ENCODE measurements at regions not wholly inside any gene's neighbourhood (a gene's known extent, or its start where the extent isn't known, plus 50 kb on each side); places are given as distances from the start of the nearest gene placed in this dataset.

DNA sequence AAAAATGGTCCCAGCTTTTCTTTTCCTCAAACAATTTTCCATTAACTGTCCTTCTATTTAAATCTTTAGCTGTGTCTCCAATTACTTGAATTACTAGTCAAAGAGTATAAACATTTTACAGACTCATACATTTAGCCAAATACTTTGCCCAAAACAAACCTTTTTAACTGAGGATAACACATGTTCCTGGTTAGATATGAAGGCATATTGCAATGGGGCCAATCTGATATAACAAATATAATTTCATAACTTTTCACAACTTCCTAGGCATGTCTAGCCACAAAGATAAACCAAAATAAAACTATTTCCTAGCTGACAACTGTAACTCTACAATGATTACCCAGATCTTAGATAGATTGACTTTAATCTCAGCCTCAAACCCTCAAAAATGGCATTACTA lies 247.5 kb upstream of the ZNF521 start:
- no peak overlapping the region for H3K4me3 ChIP-seq (ENCODE audit: low read length)
- TF ChIP-seq, protein P1, sequence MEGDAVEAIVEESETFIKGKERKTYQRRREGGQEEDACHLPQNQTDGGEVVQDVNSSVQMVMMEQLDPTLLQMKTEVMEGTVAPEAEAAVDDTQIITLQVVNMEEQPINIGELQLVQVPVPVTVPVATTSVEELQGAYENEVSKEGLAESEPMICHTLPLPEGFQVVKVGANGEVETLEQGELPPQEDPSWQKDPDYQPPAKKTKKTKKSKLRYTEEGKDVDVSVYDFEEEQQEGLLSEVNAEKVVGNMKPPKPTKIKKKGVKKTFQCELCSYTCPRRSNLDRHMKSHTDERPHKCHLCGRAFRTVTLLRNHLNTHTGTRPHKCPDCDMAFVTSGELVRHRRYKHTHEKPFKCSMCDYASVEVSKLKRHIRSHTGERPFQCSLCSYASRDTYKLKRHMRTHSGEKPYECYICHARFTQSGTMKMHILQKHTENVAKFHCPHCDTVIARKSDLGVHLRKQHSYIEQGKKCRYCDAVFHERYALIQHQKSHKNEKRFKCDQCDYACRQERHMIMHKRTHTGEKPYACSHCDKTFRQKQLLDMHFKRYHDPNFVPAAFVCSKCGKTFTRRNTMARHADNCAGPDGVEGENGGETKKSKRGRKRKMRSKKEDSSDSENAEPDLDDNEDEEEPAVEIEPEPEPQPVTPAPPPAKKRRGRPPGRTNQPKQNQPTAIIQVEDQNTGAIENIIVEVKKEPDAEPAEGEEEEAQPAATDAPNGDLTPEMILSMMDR (conservative IDR thresholded peaks at IDR 0.05; ENCODE audit: low read length), result no peak
- DNase-seq (ENCODE audit: low read depth), result no peak

DNA sequence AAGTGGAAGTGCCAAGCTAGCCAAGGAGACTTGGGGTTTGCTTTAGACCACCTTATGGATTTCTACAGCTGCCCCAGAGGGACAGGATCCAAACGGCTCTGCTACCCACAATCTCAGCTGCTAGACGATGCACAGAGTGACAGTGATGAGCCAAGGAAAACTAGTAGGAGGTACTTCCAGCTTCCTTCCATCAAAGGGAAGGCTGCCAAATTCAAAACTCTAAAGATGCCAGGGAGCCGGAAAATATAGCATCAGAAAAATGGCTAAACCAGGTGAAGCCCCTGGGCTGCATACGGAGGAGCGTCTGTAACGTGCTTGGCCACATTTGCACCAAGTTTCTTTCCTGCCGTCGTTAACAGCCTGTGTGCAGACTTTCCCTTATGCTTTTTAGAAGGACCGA lies 245.5 kb upstream of the ZNF521 start:
- TF ChIP-seq, protein P1 (conservative IDR thresholded peaks at IDR 0.05; ENCODE audit: low read length), result no peak
- no peak overlapping the region for H3K4me3 ChIP-seq (ENCODE audit: low read length)
- no peak for DNase-seq (ENCODE audit: low read depth)

DNA sequence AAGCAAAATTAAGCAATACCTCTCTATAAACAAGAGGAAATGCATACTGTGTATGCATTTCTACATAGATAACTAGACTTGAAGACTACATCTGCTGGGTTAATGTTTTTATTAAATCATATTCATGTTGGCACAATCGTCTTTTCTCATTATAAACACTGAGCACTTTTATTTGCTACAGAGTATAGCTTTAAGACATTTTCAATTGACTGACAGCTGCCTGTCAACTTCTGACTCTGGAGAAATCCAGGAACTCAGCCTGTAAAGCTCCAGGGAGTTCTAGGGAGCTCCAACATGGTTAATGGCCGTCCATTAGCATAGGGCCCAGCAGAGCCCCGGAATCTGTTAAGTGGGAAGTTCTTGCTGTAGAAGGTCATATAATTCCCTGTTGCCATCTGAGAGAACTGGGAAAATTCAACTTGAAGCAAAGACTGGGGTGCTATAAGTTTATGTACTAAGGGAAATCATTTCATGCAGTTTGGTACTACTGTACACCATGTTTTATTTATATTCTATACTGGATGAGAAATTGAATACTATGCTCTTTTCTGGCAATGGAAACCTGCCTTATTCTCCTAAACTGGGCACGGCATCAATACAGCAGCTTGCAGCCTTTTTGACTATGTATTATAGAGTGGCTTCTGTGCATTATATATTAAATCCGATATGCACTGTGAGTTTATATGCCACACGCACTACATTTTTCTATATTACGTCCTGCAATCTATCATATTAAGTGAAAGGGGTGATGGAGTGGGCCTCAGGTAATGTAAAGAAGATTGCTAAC lies 243.5 kb upstream of the ZNF521 start:
- no peak for DNase-seq (ENCODE audit: low read depth)
- TF ChIP-seq, protein P1 (conservative IDR thresholded peaks at IDR 0.05; ENCODE audit: low read length), result no peak
- no peak overlapping the region for H3K4me3 ChIP-seq (ENCODE audit: low read length)

DNA sequence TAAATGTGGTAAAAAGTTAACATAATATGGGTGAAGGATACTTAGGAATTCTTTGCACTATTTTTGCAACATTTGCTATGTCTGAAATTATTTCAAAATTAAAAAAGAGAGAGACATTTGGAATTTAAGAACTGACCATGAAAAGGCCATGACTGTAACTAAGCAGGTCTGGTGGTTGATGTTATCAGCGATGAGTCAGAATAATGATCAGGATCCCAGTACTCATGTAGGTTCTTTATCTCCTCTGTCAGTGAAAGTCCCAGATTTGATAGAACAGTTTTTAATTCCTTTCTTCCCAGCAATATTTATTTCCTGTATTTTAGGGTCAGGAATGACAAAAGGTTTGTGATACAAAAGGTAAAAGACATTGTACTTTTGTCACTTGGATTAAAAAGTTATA lies 242.4 kb upstream of the ZNF521 start:
- DNase-seq (ENCODE audit: low read depth), result no peak
- TF ChIP-seq, protein P1 (conservative IDR thresholded peaks at IDR 0.05; ENCODE audit: low read length), result no peak
- no peak overlapping the region for H3K4me3 ChIP-seq (ENCODE audit: low read length)

DNA sequence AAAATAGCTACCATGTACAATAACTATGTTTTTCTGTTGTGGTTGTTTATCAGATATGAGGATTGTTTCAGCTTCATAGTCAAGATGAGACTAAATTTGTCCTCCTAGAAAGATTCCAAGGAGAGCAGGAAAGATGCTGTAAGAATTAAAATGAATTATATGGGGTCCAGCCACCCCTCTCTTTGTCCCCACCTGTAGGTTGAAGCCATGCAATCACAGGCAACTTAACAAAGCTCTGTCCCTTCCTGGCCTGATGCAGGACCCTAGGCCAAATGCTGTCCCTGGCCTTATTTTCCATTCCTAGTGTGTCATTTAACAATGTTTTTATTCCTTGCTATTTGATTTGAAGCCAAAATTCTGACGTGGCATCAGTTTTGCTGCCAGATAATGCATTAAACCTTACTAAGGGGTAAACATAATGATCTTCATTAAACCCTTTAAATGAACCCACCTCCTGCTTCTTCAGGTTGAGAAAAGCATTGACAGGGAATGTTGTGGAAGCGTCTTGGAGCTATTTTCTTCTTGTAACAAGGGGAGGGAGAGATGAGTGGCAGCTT lies 240.9 kb upstream of the ZNF521 start:
- no peak for DNase-seq (ENCODE audit: low read depth)
- no peak overlapping the region for H3K4me3 ChIP-seq (ENCODE audit: low read length)
- TF ChIP-seq, protein P1 (conservative IDR thresholded peaks at IDR 0.05; ENCODE audit: low read length), result no peak

DNA sequence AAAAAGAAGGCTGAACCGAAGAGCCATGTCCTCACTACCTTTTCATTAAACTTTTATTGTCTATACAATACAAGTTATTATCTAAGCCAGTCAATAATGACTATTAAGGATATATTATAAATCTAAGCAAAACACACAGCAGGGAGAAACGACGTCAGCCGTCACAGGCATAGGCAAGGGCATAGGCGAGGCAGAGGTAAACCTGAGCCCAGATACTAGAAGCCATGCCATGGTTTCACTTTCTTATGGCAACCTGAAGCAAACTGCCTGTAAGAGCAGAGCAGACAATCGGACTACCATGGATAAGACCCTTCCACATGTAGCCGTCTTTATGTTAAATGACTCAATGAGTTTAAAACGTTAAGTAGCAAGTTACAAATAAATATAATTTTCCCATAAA lies 238.5 kb upstream of the ZNF521 start:
- TF ChIP-seq, protein P1 (conservative IDR thresholded peaks at IDR 0.05; ENCODE audit: low read length), result no peak
- no peak for DNase-seq (ENCODE audit: low read depth)
- no peak overlapping the region for H3K4me3 ChIP-seq (ENCODE audit: low read length)

DNA sequence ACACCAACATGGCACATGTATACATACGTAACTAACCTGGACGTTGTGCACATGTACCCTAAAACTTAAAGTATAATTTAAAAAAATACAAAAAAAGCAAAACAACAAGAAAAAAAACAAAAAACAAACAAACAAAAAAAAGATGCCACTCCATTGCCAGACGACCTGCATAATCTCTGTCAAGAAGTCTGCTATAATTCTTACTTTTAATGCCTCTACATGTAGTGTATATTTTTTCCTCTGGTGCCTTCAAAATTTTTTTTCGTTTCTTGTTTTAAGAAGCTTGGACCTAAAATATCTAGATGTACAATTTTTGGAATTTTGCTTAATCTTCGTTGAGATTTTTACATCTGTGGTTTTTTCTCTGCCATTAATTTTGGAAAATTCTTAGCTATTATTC lies 235.6 kb upstream of the ZNF521 start:
- TF ChIP-seq, protein P1 (conservative IDR thresholded peaks at IDR 0.05; ENCODE audit: low read length), result no peak
- DNase-seq (ENCODE audit: low read depth), result no peak
- no peak overlapping the region for H3K4me3 ChIP-seq (ENCODE audit: low read length)

All from AG10803 (cell line).